WTC11 (cell line): ENCODE measurements at regions not wholly inside any gene's neighbourhood (a gene's known extent, or its start where the extent isn't known, plus 50 kb on each side); places are given as distances from the start of the nearest gene placed in this dataset.

Experiments
- ATAC-seq: fragments of 200-7000 bp; cut with Tn5 transposase; 2 replicates; pipeline ENCODE4 v1.10.0; 2021; ENCODE audit warnings: mild to moderate bottlenecking, moderate library complexity
- CTCF ChIA-PET: fragments of 300-600 bp; sonication (Branson Sonifier 250); formaldehyde crosslinking; loops from one replicate; lab custom pipeline; 2021; ENCODE audit warnings: antibody characterized with exemption; lab: Charles Lee
- POLR2A ChIA-PET: fragments of 350-600 bp; sonication (Branson Sonifier 250); formaldehyde crosslinking; loops from one replicate; lab custom pipeline; 2021; ENCODE audit warnings: antibody characterized with exemption; lab: Charles Lee
- DNase-seq: peaks from one replicate; pipeline ENCODE4 v3.0.0; 2021; ENCODE audit warnings: low spot score
- H3K27ac Mint-ChIP-seq: 2 replicates; pipeline ENCODE4 v1.8.0; 2021; ENCODE audit warnings: mixed read lengths
- H3K27me3 Mint-ChIP-seq: 2 replicates; pipeline ENCODE4 v1.8.0; 2021; ENCODE audit warnings: low read depth, mild to moderate bottlenecking, moderate library complexity, mixed read lengths
- H3K36me3 Mint-ChIP-seq: 2 replicates; pipeline ENCODE4 v1.8.0; 2021; ENCODE audit warnings: mixed read lengths
- H3K4me1 Mint-ChIP-seq: 2 replicates; pipeline ENCODE4 v1.8.0; 2022; ENCODE audit warnings: mixed read lengths
- H3K4me3 Mint-ChIP-seq: 2 replicates; pipeline ENCODE4 v1.8.0; 2021; ENCODE audit warnings: mild to moderate bottlenecking, moderate library complexity, mixed read lengths
- H3K9me3 Mint-ChIP-seq: 2 replicates; pipeline ENCODE4 v1.8.0; 2021; ENCODE audit warnings: mixed read lengths
- ARID4B ChIP-seq: sonication (generic); formaldehyde crosslinking; IDR thresholded peaks from 2 replicates; pipeline ENCODE4 v1.8.0; 2023; ENCODE audit warnings: missing genetic modification reagents, mild to moderate bottlenecking, borderline replicate concordance
- ATF6 ChIP-seq: sonication (generic); formaldehyde crosslinking; IDR thresholded peaks from 2 replicates; pipeline ENCODE4 v1.8.1; 2023; ENCODE audit warnings: mild to moderate bottlenecking, missing genetic modification reagents
- CTCF ChIP-seq: fragments of 200-600 bp; IDR thresholded peaks from 2 replicates; pipeline ENCODE4 v1.8.0; 2022; ENCODE audit warnings: antibody characterized with exemption
- ELF4 ChIP-seq: sonication (generic); formaldehyde crosslinking; IDR thresholded peaks from 2 replicates; pipeline ENCODE4 v1.8.1; 2022; ENCODE audit warnings: low read depth, mild to moderate bottlenecking, moderate library complexity, missing genetic modification reagents
- EMX1 ChIP-seq: fragments of 250-450 bp; sonication (Bioruptor Pico); IDR thresholded peaks from 2 replicates; pipeline ENCODE4 v1.8.0; 2021; ENCODE audit warnings: mild to moderate bottlenecking
- GRHL2 ChIP-seq: fragments of 250-450 bp; sonication (Bioruptor Pico); IDR thresholded peaks from 2 replicates; pipeline ENCODE4 v1.8.0; 2022; ENCODE audit warnings: mild to moderate bottlenecking, moderate library complexity; ENCODE audit not compliant: insufficient replicate concordance, severe bottlenecking
- GTF2I ChIP-seq: fragments of 250-450 bp; sonication (Bioruptor Pico); conservative IDR thresholded peaks from 2 replicates; pipeline ENCODE4 v1.4.0; 2021; ENCODE audit warnings: mild to moderate bottlenecking
- JAZF1 ChIP-seq: fragments of 250-450 bp; sonication (Bioruptor Pico); IDR thresholded peaks from 2 replicates; pipeline ENCODE4 v1.9.0; 2021; ENCODE audit warnings: moderate library complexity, mild to moderate bottlenecking, inconsistent platforms
- JUN ChIP-seq: sonication (generic); formaldehyde crosslinking; IDR thresholded peaks from 2 replicates; pipeline ENCODE4 v1.8.0; 2023; ENCODE audit warnings: mild to moderate bottlenecking, missing genetic modification reagents
- MXD4 ChIP-seq: fragments of 250-450 bp; sonication (Bioruptor Pico); IDR thresholded peaks from 2 replicates; pipeline ENCODE4 v1.8.0; 2021; ENCODE audit warnings: mild to moderate bottlenecking, moderate library complexity, borderline replicate concordance
- NR2C2 ChIP-seq: sonication (generic); formaldehyde crosslinking; IDR thresholded peaks from 2 replicates; pipeline ENCODE4 v1.8.0; 2022; ENCODE audit warnings: mild to moderate bottlenecking, missing genetic modification reagents
- NR3C1 ChIP-seq: sonication (generic); formaldehyde crosslinking; conservative IDR thresholded peaks from 2 replicates; pipeline ENCODE4 v1.8.1; 2023; ENCODE audit warnings: low read depth, mild to moderate bottlenecking, missing genetic modification reagents
- PREB ChIP-seq: sonication (generic); formaldehyde crosslinking; IDR thresholded peaks from 2 replicates; pipeline ENCODE4 v1.8.1; 2022; ENCODE audit warnings: mild to moderate bottlenecking, missing genetic modification reagents, moderate library complexity, borderline replicate concordance
- RELA ChIP-seq: sonication (generic); formaldehyde crosslinking; IDR thresholded peaks from 2 replicates; pipeline ENCODE4 v1.8.1; 2022; ENCODE audit warnings: missing genetic modification reagents, mild to moderate bottlenecking, borderline replicate concordance
- RORB ChIP-seq: fragments of 250-450 bp; sonication (Bioruptor Pico); IDR thresholded peaks from 2 replicates; pipeline ENCODE4 v1.9.0; 2021; ENCODE audit warnings: mild to moderate bottlenecking
- STAT6 ChIP-seq: sonication (generic); formaldehyde crosslinking; conservative IDR thresholded peaks from 2 replicates; pipeline ENCODE4 v1.8.1; 2023; ENCODE audit warnings: mild to moderate bottlenecking, low read depth, missing genetic modification reagents, moderate library complexity
- TCF7 ChIP-seq: sonication (generic); formaldehyde crosslinking; IDR thresholded peaks from 2 replicates; pipeline ENCODE4 v1.8.0; 2022; ENCODE audit warnings: mild to moderate bottlenecking, low read depth, missing genetic modification reagents, moderate library complexity
- ZNF232 ChIP-seq: sonication (generic); formaldehyde crosslinking; IDR thresholded peaks from 2 replicates; pipeline ENCODE4 v1.8.0; 2022; ENCODE audit warnings: mild to moderate bottlenecking, missing genetic modification reagents
- ZNF317 ChIP-seq: sonication (generic); formaldehyde crosslinking; IDR thresholded peaks from 2 replicates; pipeline ENCODE4 v1.8.1; 2023; ENCODE audit warnings: low read depth, mild to moderate bottlenecking, moderate library complexity, missing genetic modification reagents, borderline replicate concordance
- ZNF396 ChIP-seq: fragments of 250-450 bp; sonication (Bioruptor Pico); IDR thresholded peaks from 2 replicates; pipeline ENCODE4 v1.8.0; 2021; ENCODE audit warnings: mild to moderate bottlenecking, moderate library complexity, borderline replicate concordance
- ZNF423 ChIP-seq: fragments of 250-450 bp; sonication (Bioruptor Pico); IDR thresholded peaks from 2 replicates; pipeline ENCODE4 v2.1.2; 2022; ENCODE audit warnings: mild to moderate bottlenecking, moderate library complexity
- ZNF671 ChIP-seq: fragments of 250-450 bp; sonication (Bioruptor Pico); IDR thresholded peaks from 2 replicates; pipeline ENCODE4 v1.8.0; 2021; ENCODE audit warnings: mild to moderate bottlenecking
- TF ChIP-seq, protein P1 (sequence below): sonication (generic); formaldehyde crosslinking; IDR thresholded peaks from 2 replicates; pipeline ENCODE4 v1.8.1; 2023; ENCODE audit warnings: mild to moderate bottlenecking, missing genetic modification reagents, moderate library complexity
- TF ChIP-seq, protein P2 (sequence below): sonication (generic); formaldehyde crosslinking; IDR thresholded peaks from 2 replicates; pipeline ENCODE4 v1.8.1; 2023; ENCODE audit warnings: mild to moderate bottlenecking, missing genetic modification reagents

DNA sequence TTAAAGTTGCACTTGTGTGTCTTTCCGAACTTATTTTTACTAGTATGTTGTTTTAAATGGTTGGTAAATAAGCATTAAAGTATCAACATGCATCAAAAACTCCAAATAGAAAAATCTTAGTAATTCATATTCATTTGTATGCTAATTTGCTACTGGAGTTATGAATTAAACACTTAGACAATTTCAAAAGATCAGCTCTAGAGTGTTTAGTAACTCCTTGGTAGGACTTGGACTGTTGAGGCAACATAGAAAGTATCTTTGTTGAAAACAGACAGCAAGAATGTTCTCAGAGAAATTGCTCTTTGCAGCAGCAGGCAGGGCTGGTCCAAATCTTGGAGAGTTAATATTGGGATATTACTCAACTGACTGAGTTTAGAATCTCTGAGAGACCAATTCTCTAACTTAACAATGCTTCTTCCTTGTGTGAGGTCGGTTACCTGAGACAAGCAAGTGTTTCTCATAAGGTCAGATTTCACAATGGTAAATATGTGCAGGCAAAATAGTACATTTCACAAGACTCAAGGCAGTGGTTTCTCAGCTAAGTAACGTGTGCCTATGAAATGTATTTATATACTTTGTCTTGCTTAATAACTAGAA, 147.8 kb upstream of the IL12A start (continued):
- TF ChIP-seq STAT6 (no peak), GRHL2 (CRISPR knock-in tag) (no peak), MXD4 (CRISPR knock-in tag) (no peak), ARID4B (CRISPR knock-in tag) (no peak), NR3C1 (no peak), TCF7 (no peak), ZNF423 (CRISPR knock-in tag) (no peak), GTF2I (CRISPR knock-in tag) (no peak), CTCF (no peak), ZNF317 (no peak), JUN (CRISPR knock-in tag) (no peak), RORB (CRISPR knock-in tag) (no peak), ZNF396 (CRISPR knock-in tag) (no peak), ZNF671 (CRISPR knock-in tag) (no peak)
- TF ChIP-seq, all 79 proteins: peak for 0

- no peak for ATAC-seq
- H3K27ac Mint-ChIP-seq = no peak overlapping the region
- H3K36me3 Mint-ChIP-seq = no peaks in the 10 kb centered on the region
- no peak for DNase-seq
- H3K9me3 Mint-ChIP-seq = no peaks in the 10 kb centered on the region
- H3K27me3 Mint-ChIP-seq = no peaks in the 10 kb centered on the region
- POLR2A ChIA-PET = no interaction called here
- H3K4me3 Mint-ChIP-seq = no peak overlapping the region
- CTCF ChIA-PET = interaction anchor here (1.0 to 1.5 kb wide), 2 partner anchors 10 to 13 kb away, joined by 3 read pairs; no protein-coding TSS in a partner anchor
- peaks cover 53% of the 10 kb centered on the region for H3K4me1 Mint-ChIP-seq
- no peak for TF ChIP-seq ATF6 (CRISPR knock-in tag)
- TF ChIP-seq ELF4 (CRISPR knock-in tag) = no peak
- no peak for TF ChIP-seq NR2C2 (CRISPR knock-in tag)
- no peak for TF ChIP-seq JAZF1 (CRISPR knock-in tag)
- TF ChIP-seq ZNF232 = no peak
- TF ChIP-seq, protein P1, sequence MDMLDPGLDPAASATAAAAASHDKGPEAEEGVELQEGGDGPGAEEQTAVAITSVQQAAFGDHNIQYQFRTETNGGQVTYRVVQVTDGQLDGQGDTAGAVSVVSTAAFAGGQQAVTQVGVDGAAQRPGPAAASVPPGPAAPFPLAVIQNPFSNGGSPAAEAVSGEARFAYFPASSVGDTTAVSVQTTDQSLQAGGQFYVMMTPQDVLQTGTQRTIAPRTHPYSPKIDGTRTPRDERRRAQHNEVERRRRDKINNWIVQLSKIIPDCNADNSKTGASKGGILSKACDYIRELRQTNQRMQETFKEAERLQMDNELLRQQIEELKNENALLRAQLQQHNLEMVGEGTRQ (CRISPR knock-in tag) = no peak
- no peak for TF ChIP-seq ZNF396 (CRISPR knock-in tag)
- TF ChIP-seq, protein P2, sequence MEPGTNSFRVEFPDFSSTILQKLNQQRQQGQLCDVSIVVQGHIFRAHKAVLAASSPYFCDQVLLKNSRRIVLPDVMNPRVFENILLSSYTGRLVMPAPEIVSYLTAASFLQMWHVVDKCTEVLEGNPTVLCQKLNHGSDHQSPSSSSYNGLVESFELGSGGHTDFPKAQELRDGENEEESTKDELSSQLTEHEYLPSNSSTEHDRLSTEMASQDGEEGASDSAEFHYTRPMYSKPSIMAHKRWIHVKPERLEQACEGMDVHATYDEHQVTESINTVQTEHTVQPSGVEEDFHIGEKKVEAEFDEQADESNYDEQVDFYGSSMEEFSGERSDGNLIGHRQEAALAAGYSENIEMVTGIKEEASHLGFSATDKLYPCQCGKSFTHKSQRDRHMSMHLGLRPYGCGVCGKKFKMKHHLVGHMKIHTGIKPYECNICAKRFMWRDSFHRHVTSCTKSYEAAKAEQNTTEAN = no peak
- no peak for TF ChIP-seq NR3C1
- TF ChIP-seq PREB = no peak
- TF ChIP-seq EMX1 (CRISPR knock-in tag) = no peak
- no peak for TF ChIP-seq RELA (CRISPR knock-in tag)
These were observed 146.9 kb upstream of the IL12A start for GRCh38 chr3:159841766-159842165.
